IPS-NIHi11 (cell line): ENCODE measurements at regions not wholly inside any gene's neighbourhood (a gene's known extent, or its start where the extent isn't known, plus 50 kb on each side); places are given as distances from the start of the nearest gene placed in this dataset.
"Not testable (repeated sequence)": the region's sequence is repeated elsewhere in the genome, so short reads cannot be mapped to it uniquely, and the experiment has no call there.

Source experiments
- DNase-seq: peaks from one replicate; pipeline ENCODE4 v3.0.0; 2012; ENCODE audit warnings: mixed read lengths, low spot score

DNA sequence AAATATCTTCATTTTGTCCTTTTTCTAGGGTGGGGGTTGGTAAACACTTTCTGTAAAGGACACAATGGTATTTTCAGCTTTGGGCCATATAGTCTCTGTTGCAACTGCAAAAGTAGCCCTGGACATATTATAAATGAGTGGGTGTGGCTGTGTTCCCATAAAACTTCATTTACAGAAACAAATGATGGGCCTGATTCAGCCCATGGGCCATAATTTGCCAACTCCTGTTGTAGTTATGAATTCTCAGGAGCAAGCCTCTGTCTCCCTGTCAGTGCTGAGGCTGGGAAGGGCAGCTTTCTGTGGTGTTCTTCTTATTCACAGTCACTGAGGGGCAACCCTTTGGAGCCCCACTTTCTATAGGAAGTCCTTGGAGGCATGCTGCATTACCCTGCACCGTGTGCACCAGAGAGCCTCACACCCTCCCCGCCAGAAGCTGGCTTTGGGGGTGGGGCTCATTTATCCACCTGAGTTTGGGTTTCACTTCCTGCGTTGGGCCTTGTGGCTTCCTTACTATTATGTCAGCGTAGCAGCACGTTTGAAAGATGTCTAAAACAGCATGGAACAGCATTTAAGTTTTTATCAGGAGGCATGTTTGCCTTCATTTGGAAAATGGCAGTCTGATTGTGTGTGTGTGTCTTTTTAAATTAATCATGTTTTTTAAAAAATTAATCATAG is 60.8 kb upstream of the FAN1 start:
- not testable (repeated sequence) for DNase-seq

DNA sequence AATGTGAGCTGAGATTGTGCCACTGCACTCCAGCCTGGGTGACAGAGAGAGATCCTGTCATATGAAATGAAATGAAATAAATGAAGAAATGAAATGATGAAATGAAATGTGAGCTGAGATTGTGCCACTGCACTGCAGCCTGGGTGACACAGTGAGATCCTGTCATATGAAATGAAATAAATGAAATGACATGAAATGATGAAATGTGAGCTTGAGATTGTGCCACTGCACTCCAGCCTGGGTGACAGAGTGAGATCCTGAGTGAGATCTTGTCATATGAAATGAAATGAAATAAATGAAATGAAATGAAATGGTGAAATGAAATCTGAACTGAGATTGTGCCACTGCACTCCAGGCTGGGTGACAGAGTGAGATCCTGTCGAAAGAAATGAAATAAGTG is 58.2 kb upstream of the FAN1 start:
- not testable (repeated sequence) for DNase-seq
